Superior temporal gyrus (tissue), 1 donor: ENCODE measurements at regions not wholly inside any gene's neighbourhood (a gene's known extent, or its start where the extent isn't known, plus 50 kb on each side); places are given as distances from the start of the nearest gene placed in this dataset.
A peak's percentile ranks its signal among the peaks of the same experiment; 100 is the strongest.
"Not testable (repeated sequence)": the region's sequence is repeated elsewhere in the genome, so short reads cannot be mapped to it uniquely, and the experiment has no call there.

ENCODE experiments used
- DNase-seq: peaks from one replicate; pipeline ENCODE4 v3.0.0-alpha.2; 2016; ENCODE audit errors: extremely low spot score

- peak; percentile 55 for DNase-seq
Measured at GRCh38 chr1:244296447-244296846, 155.3 kb downstream of the ADSS2 start.

GRCh38 chr1:244297087-244297486 lies 154.6 kb downstream of the ADSS2 start:
- DNase-seq = no peak

GRCh38 chr1:244297616-244298015 lies 154.1 kb downstream of the ADSS2 start:
- DNase-seq = no peak

GRCh38 chr1:244300029-244300375 lies 151.7 kb downstream of the ADSS2 start:
- DNase-seq = not testable (repeated sequence)

GRCh38 chr1:244301595-244302130 lies 150.0 kb downstream of the ADSS2 start:
- DNase-seq = no peak

GRCh38 chr1:244302876-244303609 lies 148.7 kb downstream of the ADSS2 start:
- no peak for DNase-seq

GRCh38 chr1:244303610-244303969 lies 148.1 kb downstream of the ADSS2 start:
- no peak for DNase-seq

GRCh38 chr1:244304156-244304555 lies 147.6 kb downstream of the ADSS2 start:
- no peak for DNase-seq

- no peak for DNase-seq
Measured at GRCh38 chr1:244304656-244305055, 147.1 kb downstream of the ADSS2 start.

GRCh38 chr1:244305776-244306341 lies 145.8 kb downstream of the ADSS2 start:
- no peak for DNase-seq

- DNase-seq = no peak
Measured at GRCh38 chr1:244306544-244306943, 145.2 kb downstream of the ADSS2 start.

GRCh38 chr1:244309191-244309590 lies 142.5 kb downstream of the ADSS2 start:
- not testable (repeated sequence) for DNase-seq

GRCh38 chr1:244311784-244312532 lies 139.8 kb downstream of the ADSS2 start:
- DNase-seq = no peak

GRCh38 chr1:244313346-244313745 lies 138.4 kb downstream of the ADSS2 start:
- no peak for DNase-seq

GRCh38 chr1:244314921-244315559 lies 136.7 kb downstream of the ADSS2 start:
- no peak for DNase-seq

- DNase-seq = no peak
Measured at GRCh38 chr1:244315996-244316395, 135.7 kb downstream of the ADSS2 start.

- DNase-seq = no peak
Measured at GRCh38 chr1:244316407-244316806, 135.3 kb downstream of the ADSS2 start.

GRCh38 chr1:244316986-244317655 lies 134.6 kb downstream of the ADSS2 start:
- DNase-seq = no peak

GRCh38 chr1:244318078-244318477 lies 133.6 kb downstream of the ADSS2 start:
- no peak for DNase-seq

- DNase-seq = no peak
Measured at GRCh38 chr1:244318512-244318911, 133.2 kb downstream of the ADSS2 start.

- DNase-seq = no peak
Measured at GRCh38 chr1:244319283-244320132, 132.2 kb downstream of the ADSS2 start.
